ENCODE measurements at regions not wholly inside any gene's neighbourhood (a gene's known extent, or its start where the extent isn't known, plus 50 kb on each side); places are given as distances from the start of the nearest gene placed in this dataset.
A peak's percentile ranks its signal among the peaks of the same experiment; 100 is the strongest.

DNA sequence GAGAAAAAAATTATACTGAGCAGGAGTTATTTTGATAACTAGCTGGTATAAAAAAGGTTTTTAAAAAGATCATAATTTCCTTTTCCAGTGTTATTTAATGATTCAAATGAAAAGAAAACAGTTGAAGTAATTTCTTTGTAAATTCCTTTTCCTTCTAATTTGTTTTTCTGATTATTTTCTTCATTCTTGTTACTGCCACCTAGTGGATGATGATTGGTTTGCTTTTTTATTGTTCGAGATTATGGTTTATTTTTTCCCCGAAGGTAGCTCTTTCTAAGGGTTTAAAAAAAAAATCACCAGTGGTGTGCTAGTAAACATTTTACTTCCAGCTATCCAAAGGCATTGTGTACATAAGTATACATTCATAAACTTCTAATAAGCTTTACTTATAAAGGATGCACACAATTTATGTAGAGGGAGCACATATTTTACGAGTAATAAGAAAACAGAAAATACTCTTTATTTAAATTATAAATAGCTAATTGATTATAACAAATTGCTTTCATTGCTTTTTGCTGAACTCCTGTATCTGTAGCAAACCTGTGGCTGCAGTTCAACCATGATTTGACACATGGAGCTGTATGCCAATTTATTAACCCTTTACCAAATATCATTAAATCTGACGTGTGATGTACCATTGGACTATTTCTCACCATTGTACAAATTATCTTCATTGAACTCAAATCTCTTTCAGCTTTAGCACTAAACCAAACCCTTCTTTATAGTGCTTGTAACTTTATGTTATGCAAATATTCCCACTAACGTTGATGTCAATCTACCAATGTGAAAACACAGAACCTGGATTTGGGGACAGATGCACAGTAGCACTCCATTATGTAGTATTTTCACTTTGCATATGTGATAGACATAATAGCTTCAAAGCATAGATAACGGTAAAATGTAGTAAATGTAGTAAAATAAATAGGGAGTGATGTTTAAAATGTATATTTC is 97.8 kb upstream of the ANK2 start:
- TF ChIP-seq, protein P1, sequence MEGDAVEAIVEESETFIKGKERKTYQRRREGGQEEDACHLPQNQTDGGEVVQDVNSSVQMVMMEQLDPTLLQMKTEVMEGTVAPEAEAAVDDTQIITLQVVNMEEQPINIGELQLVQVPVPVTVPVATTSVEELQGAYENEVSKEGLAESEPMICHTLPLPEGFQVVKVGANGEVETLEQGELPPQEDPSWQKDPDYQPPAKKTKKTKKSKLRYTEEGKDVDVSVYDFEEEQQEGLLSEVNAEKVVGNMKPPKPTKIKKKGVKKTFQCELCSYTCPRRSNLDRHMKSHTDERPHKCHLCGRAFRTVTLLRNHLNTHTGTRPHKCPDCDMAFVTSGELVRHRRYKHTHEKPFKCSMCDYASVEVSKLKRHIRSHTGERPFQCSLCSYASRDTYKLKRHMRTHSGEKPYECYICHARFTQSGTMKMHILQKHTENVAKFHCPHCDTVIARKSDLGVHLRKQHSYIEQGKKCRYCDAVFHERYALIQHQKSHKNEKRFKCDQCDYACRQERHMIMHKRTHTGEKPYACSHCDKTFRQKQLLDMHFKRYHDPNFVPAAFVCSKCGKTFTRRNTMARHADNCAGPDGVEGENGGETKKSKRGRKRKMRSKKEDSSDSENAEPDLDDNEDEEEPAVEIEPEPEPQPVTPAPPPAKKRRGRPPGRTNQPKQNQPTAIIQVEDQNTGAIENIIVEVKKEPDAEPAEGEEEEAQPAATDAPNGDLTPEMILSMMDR (IDR thresholded peaks at IDR 0.05), result peak in 4 of 5 experiments; percentile 48 to 61 (median 53)
- TF ChIP-seq EP300 (IDR thresholded peaks at IDR 0.05; ENCODE audit: low read depth), result no peak

Data from transverse colon (tissue), 3 donors.